22Rv1 (cell line): ENCODE measurements at regions not wholly inside any gene's neighbourhood (a gene's known extent, or its start where the extent isn't known, plus 50 kb on each side); places are given as distances from the start of the nearest gene placed in this dataset.
A peak's percentile ranks its signal among the peaks of the same experiment; 100 is the strongest.

Experiments
- H3K27ac ChIP-seq: fragments of 450-650 bp; 2 replicates; pipeline ENCODE4 v1.5.1; 2017
- CTCF ChIP-seq: fragments of 450-650 bp; IDR thresholded peaks from 2 replicates; pipeline ENCODE4 v1.5.1; 2017; ENCODE audit warnings: mild to moderate bottlenecking
- ZFX ChIP-seq: fragments of 450-650 bp; IDR thresholded peaks from 2 replicates; pipeline ENCODE4 v1.6.1; 2017; ENCODE audit warnings: antibody characterized with exemption, borderline replicate concordance

- no peak for TF ChIP-seq ZFX
- no peak overlapping the region for H3K27ac ChIP-seq
Measured at GRCh38 chr6:94251878-94252277, 832.5 kb upstream of the EPHA7 start.

GRCh38 chr6:94245395-94245794 lies 826.0 kb upstream of the EPHA7 start:
- no peak overlapping the region for H3K27ac ChIP-seq

GRCh38 chr6:94238868-94239267 lies 819.5 kb upstream of the EPHA7 start:
- H3K27ac ChIP-seq, result no peak overlapping the region

More at GRCh38 chr6:94245395-94245794, 826.0 kb upstream of the EPHA7 start:
- TF ChIP-seq CTCF, result no peak

GRCh38 chr6:94227741-94228140 lies 808.4 kb upstream of the EPHA7 start:
- H3K27ac ChIP-seq, result no peak overlapping the region
- no peak for TF ChIP-seq ZFX
- TF ChIP-seq CTCF, result no peak

More at GRCh38 chr6:94238868-94239267, 819.5 kb upstream of the EPHA7 start:
- TF ChIP-seq ZFX (no peak), CTCF (no peak)

GRCh38 chr6:94217836-94218235 lies 798.5 kb upstream of the EPHA7 start:
- peak overlapping the region; percentile 83 for H3K27ac ChIP-seq
- no peak for TF ChIP-seq CTCF

GRCh38 chr6:94215552-94215951 lies 796.2 kb upstream of the EPHA7 start:
- no peak for TF ChIP-seq CTCF
- no peak for TF ChIP-seq ZFX
- no peak overlapping the region for H3K27ac ChIP-seq

- no peak overlapping the region for H3K27ac ChIP-seq
- TF ChIP-seq ZFX (no peak), CTCF (no peak)
Measured at GRCh38 chr6:94213226-94213625, 793.9 kb upstream of the EPHA7 start.

- H3K27ac ChIP-seq, result no peak overlapping the region
- TF ChIP-seq CTCF (no peak), ZFX (no peak)
Measured at GRCh38 chr6:94196891-94197290, 777.5 kb upstream of the EPHA7 start.
